H1 (cell line): ENCODE measurements at regions not wholly inside any gene's neighbourhood (a gene's known extent, or its start where the extent isn't known, plus 50 kb on each side); places are given as distances from the start of the nearest gene placed in this dataset.

ENCODE experiments used
- ASH2L ChIP-seq: fragments of 200-600, 300-600 bp; sonication (generic); IDR thresholded peaks from one replicate; pipeline ENCODE4 v1.7.1; 2017; ENCODE audit warnings: low read length
- CHD2 ChIP-seq: IDR thresholded peaks from 2 replicates; pipeline ENCODE4 v1.6.1; 2012; ENCODE audit warnings: low read length, improper control_type of control experiment
- E2F6 ChIP-seq: IDR thresholded peaks from 2 replicates; pipeline ENCODE4 v1.6.1; 2012; ENCODE audit warnings: inconsistent platforms
- GTF2F1 ChIP-seq: IDR thresholded peaks from 2 replicates; pipeline ENCODE4 v1.6.1; 2012; ENCODE audit warnings: low read depth, low read length, improper control_type of control experiment, borderline replicate concordance
- HDAC6 ChIP-seq: IDR thresholded peaks from one replicate; pipeline ENCODE4 v1.7.1; 2012; ENCODE audit warnings: low read depth, mild to moderate bottlenecking, inconsistent platforms, low read length, moderate library complexity
- POU5F1 ChIP-seq: IDR thresholded peaks from 2 replicates; pipeline ENCODE4 v1.6.1; 2011; ENCODE audit warnings: low read depth, mild to moderate bottlenecking, low read length, moderate library complexity
- RBBP5 ChIP-seq: IDR thresholded peaks from 2 replicates; pipeline ENCODE4 v1.7.1; 2012; ENCODE audit warnings: low read depth, mild to moderate bottlenecking, inconsistent platforms, low read length, moderate library complexity, borderline replicate concordance
- SP4 ChIP-seq: IDR thresholded peaks from 2 replicates; pipeline ENCODE4 v1.6.1; 2012; ENCODE audit warnings: low read length, inconsistent platforms
- TAF7 ChIP-seq: optimal IDR thresholded peaks from 2 replicates; pipeline ENCODE3; 2011; ENCODE audit warnings: low read depth, mild to moderate bottlenecking, inconsistent platforms, low read length, moderate library complexity, borderline replicate concordance
- TF ChIP-seq, protein P1 (sequence below): fragments of 300-600 bp; sonication (generic); IDR thresholded peaks from 2 replicates; pipeline ENCODE4 v1.7.1; 2012; ENCODE audit warnings: low read length, moderate library complexity, mild to moderate bottlenecking, inconsistent platforms; ENCODE audit not compliant: insufficient replicate concordance

GRCh38 chr1:30381671-30382365, 341.6 kb downstream of the MATN1 start (continued):
- TF ChIP-seq, protein P1, sequence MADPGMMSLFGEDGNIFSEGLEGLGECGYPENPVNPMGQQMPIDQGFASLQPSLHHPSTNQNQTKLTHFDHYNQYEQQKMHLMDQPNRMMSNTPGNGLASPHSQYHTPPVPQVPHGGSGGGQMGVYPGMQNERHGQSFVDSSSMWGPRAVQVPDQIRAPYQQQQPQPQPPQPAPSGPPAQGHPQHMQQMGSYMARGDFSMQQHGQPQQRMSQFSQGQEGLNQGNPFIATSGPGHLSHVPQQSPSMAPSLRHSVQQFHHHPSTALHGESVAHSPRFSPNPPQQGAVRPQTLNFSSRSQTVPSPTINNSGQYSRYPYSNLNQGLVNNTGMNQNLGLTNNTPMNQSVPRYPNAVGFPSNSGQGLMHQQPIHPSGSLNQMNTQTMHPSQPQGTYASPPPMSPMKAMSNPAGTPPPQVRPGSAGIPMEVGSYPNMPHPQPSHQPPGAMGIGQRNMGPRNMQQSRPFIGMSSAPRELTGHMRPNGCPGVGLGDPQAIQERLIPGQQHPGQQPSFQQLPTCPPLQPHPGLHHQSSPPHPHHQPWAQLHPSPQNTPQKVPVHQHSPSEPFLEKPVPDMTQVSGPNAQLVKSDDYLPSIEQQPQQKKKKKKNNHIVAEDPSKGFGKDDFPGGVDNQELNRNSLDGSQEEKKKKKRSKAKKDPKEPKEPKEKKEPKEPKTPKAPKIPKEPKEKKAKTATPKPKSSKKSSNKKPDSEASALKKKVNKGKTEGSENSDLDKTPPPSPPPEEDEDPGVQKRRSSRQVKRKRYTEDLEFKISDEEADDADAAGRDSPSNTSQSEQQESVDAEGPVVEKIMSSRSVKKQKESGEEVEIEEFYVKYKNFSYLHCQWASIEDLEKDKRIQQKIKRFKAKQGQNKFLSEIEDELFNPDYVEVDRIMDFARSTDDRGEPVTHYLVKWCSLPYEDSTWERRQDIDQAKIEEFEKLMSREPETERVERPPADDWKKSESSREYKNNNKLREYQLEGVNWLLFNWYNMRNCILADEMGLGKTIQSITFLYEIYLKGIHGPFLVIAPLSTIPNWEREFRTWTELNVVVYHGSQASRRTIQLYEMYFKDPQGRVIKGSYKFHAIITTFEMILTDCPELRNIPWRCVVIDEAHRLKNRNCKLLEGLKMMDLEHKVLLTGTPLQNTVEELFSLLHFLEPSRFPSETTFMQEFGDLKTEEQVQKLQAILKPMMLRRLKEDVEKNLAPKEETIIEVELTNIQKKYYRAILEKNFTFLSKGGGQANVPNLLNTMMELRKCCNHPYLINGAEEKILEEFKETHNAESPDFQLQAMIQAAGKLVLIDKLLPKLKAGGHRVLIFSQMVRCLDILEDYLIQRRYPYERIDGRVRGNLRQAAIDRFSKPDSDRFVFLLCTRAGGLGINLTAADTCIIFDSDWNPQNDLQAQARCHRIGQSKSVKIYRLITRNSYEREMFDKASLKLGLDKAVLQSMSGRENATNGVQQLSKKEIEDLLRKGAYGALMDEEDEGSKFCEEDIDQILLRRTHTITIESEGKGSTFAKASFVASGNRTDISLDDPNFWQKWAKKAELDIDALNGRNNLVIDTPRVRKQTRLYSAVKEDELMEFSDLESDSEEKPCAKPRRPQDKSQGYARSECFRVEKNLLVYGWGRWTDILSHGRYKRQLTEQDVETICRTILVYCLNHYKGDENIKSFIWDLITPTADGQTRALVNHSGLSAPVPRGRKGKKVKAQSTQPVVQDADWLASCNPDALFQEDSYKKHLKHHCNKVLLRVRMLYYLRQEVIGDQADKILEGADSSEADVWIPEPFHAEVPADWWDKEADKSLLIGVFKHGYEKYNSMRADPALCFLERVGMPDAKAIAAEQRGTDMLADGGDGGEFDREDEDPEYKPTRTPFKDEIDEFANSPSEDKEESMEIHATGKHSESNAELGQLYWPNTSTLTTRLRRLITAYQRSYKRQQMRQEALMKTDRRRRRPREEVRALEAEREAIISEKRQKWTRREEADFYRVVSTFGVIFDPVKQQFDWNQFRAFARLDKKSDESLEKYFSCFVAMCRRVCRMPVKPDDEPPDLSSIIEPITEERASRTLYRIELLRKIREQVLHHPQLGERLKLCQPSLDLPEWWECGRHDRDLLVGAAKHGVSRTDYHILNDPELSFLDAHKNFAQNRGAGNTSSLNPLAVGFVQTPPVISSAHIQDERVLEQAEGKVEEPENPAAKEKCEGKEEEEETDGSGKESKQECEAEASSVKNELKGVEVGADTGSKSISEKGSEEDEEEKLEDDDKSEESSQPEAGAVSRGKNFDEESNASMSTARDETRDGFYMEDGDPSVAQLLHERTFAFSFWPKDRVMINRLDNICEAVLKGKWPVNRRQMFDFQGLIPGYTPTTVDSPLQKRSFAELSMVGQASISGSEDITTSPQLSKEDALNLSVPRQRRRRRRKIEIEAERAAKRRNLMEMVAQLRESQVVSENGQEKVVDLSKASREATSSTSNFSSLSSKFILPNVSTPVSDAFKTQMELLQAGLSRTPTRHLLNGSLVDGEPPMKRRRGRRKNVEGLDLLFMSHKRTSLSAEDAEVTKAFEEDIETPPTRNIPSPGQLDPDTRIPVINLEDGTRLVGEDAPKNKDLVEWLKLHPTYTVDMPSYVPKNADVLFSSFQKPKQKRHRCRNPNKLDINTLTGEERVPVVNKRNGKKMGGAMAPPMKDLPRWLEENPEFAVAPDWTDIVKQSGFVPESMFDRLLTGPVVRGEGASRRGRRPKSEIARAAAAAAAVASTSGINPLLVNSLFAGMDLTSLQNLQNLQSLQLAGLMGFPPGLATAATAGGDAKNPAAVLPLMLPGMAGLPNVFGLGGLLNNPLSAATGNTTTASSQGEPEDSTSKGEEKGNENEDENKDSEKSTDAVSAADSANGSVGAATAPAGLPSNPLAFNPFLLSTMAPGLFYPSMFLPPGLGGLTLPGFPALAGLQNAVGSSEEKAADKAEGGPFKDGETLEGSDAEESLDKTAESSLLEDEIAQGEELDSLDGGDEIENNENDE: no peak
- TF ChIP-seq POU5F1 (no peak), TAF7 (no peak), CHD2 (no peak), GTF2F1 (no peak), E2F6 (no peak), HDAC6 (no peak), ASH2L (no peak), SP4 (no peak), RBBP5 (no peak)
